GM21717 (cell line): ENCODE measurements at regions not wholly inside any gene's neighbourhood (a gene's known extent, or its start where the extent isn't known, plus 50 kb on each side); places are given as distances from the start of the nearest gene placed in this dataset.
"Not testable (repeated sequence)": the region's sequence is repeated elsewhere in the genome, so short reads cannot be mapped to it uniquely, and the experiment has no call there.

Source experiments
- ATAC-seq: cut with Tn5 transposase; IDR thresholded peaks from one replicate; pipeline ENCODE4 v1.9.1; 2021; ENCODE audit warnings: mild to moderate bottlenecking, moderate library complexity; ENCODE audit not compliant: unreplicated experiment

DNA sequence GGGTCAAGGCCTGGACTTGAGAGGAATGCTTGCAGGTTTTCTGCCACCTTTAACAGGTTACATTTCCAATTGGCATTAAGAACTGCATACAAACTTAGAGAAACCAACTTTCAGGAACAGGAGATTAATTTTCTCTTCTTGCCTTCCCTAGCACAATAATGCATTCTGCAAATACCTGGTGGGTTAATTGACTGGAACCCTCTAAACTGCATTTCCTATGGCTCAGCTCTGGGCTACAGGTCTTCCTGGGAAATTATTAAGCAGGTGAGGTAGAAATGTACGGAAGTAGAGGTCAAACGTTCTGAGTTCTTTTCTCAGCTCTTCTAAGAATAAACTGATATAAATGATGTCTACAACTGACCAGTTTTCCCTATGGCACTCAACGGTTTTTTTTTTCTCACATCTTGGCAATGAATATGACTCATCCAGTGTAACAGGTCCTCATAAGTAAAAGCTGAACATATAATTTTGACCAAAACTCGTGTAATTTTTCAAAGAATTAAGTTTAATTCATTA is 144.9 kb upstream of the PELI2 start:
- no peak for ATAC-seq

DNA sequence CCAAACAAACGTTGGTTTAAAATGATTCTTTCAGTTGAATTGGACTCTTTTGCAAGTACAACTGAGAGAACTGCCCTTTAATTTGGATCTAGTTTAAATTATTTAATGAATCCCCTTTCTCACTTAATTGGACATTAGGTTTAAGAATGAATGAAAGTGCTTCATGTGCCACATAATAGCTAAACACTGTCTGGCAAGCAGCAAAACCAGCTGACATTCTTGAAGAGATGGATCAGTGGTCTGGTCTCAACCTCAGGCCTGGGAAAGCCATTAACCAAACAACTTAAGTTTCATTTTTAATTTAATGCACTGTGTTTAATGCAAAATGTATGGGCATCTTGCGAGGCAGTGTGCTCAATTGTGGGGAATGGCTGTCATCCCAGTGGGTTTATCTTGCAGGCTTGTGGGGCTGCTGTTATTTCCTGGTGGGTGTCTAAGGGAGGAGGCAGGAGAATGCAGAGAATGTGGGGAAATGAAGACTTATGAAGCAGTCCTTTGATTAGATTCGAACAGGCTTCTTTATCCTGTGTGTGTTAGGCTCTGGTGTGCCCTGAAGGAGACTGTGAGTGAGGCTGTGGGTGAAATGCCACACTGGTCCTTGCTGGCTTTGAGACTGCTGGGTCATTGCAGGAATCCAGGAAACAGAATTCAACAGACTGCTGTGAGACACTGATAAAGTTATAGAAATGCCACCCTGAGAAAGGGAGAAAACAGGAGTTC is 144.1 kb upstream of the PELI2 start:
- ATAC-seq = no peak

DNA sequence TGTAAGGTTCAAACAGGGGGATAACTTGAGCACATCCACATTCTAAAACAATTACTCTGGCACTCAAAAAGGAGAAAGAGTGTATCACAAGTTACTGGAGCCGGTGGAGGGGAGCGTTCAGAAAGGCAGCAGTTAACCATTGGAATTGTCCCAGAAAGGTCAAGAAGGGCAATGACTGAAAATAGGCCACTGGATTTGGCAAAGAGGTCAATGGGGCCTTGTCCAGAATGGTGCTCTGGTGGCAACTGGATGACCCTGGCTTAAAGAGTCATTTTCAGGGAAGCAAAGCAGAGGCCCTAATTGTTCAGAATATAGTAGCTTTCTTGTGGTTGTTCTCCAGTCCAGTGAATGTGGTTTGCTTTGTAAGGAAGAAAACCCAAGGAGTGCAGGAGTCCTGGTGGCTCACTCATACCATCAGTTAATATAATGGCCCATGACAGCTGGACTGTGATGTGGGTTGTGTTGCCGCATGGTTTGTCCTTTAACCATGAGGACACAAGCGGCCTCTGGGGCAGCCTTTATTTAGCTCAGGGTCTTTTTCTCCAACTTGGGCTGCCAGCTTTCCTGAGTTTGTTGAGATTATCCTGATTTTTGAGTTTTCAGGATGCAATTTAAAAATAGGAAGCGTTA is 142.8 kb upstream of the PELI2 start:
- ATAC-seq = no peak

DNA sequence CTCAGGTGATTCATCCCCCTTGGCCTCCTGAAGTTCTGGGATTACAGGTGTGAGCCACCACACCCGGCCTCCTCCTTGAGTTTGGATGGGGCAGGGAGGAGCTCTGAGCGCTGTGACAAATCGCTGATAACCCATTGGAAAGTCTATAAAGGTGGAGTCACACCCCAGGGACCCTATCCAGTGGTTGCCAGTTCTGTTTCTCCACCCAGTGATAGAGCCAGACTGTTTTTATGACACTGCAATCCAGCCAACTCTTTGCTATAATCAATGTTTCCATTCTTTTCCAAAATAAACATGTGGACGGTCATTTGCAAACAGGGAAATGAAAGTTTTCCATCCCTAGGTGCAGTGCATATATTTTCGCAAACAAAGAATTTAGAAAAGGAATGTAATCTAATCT is 142.0 kb upstream of the PELI2 start:
- no peak for ATAC-seq

DNA sequence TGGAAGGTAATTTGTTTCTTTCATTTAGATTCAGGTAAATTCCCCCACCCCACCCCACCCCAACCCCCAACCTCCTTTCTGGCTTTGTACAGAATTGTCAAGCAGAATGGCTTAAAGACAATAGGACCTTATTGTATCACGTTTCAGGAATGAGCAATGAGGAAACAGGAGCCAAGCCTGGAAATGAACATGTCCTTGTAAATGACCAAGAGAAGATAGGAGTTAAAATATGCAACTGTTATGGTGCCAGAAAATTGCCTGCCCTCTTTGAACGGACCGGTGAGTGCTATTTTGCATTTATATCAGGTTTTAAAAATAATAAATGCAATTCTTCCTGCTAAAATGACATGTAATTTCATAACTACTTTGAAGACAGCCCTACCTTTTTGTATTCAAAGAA is 141.6 kb upstream of the PELI2 start:
- no peak for ATAC-seq

DNA sequence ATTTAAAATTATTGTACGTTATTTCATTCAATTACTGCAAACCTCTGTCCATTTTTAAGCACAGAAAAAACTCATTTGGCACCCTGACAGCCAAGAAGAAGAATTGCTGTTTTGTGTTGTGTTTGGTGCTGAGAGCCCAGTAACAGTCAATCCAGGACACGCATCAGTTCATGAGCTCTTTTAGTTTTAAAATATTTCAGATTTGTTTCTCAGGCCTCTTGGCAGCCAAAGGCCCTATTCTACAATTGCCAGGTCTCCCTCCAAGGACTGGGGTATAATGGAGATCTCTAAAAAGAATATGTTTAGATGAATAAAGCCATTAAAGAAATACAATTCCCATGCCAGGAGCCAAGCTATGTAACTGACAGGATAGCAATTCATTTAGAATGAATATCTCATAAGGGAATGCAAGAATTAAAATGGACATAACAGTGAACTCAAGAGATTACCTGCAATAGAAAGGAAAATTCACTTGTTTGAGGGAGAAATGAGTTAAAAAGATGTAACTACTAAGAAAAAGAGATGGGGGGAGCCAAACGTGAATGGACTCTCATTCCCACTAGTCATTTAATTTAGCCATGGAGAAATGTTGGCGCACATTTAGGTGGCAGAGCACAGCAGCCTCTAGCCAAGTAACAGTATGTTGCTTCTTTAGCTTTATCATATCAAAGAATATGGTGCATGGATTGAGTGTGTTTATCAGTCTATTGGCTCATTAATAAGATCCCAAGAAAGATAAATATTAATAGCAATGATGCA is 140.6 kb upstream of the PELI2 start:
- no peak for ATAC-seq

DNA sequence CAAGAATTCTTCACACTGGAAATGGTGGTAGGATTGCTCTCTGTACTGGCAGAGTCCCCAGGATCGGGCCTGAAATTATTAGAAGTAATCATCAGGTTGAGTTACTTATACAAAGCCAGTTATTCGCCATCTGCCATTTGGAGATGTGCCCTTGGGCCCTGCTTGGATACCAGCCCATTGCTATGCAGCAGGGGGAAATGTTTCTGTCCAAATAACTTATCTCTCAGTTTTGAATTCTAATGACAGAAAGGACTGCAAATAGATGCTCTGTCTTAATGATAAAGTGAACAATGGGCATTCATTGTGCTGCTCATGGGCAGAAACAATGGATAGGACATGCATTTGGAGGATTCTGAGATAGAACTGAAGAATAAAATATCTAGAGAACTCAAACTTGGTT is 139.1 kb upstream of the PELI2 start:
- ATAC-seq = no peak

DNA sequence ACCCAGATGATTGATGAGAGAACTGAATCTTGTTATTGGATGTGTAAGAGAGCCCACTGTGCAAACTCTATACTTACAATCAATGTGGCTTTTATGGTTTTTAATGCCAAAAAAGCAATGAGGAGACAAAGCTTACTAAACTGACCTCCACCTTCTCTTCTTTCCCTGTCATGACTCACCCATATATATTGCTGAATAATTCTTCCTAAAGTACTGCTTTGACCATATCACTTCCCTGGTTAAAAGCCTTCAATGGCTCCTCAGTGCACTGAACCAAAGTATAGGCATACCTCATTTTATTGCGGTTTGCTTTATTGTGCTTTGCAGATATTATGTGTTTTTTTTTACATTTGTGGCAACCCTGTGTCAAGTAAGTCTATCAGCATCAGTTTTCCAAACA is 138.4 kb upstream of the PELI2 start:
- ATAC-seq = no peak

DNA sequence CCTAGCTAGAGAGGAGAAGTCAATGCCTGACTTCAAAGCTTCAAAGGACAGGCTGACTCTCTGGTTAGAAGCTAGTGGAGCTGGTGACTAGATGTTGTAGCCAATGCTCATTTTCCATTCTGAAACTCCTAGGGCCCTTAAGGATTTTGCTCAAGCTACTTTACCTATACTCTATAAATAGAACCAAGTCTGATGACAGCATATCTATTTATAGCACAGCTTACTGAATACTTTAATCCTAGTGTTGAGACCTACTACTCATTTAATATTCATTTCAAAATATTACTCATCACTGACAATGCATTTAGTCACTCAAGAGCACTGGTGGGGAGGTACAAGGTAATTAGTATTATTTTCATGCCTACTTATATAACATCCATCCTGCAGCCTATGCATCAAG is 137.2 kb upstream of the PELI2 start:
- no peak for ATAC-seq

DNA sequence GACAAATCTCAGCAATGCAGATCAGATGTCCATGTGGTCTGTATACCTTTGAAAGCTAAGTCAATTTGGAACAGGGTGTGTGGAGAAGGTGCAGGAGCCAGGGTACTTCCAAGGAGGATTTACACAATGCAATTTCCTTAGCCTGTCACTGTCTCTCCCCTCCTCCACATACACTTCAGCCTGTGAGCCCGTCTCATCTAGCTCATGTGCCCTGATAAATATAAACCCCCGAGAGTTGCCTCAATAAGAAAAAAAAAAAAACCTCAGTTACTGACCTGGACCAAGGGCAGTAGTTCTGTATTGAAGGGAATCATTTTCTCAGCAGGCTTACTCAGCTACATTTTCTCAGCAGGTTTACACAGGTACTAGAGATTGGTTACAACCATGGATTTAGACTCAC is 132.1 kb upstream of the PELI2 start:
- ATAC-seq = no peak

DNA sequence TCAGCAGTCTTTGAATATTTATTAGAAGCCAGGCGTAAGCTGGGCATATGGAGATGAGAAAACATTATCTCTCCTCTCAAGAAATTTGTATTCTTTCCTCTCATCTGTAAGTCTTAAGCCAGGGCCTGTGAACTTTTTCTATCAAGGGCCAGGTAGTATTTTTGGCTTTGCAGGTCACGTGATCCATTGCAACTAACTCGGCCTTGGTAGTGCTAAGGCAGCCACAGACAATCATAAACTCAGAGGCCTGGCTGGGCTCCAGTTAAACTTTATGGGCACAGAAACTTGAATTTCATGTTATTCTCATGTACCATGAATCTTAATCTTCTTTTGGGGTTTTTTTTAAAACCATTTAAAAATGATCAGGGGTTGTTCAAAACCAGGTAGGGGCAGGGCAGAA is 117.4 kb upstream of the PELI2 start:
- ATAC-seq = no peak

DNA sequence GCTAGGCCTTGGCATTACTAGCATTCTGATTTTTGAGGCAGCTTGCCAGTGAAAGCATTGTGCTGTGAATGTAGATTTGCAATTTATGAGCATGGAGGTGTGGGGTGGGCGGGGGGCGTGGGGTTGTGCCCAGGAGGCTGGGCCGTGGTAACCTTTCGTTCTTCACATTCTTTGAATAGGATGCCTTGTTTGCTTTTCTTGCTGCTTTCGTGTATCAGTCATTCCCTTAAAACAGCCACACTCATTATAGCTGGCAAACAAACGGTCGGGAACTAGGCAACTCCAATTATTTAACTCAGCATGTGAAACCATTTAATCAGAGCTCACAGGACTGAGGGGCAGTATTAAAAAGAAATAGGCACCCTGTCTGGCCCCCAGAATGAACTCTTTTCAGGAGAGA is 115.9 kb upstream of the PELI2 start:
- no peak for ATAC-seq

DNA sequence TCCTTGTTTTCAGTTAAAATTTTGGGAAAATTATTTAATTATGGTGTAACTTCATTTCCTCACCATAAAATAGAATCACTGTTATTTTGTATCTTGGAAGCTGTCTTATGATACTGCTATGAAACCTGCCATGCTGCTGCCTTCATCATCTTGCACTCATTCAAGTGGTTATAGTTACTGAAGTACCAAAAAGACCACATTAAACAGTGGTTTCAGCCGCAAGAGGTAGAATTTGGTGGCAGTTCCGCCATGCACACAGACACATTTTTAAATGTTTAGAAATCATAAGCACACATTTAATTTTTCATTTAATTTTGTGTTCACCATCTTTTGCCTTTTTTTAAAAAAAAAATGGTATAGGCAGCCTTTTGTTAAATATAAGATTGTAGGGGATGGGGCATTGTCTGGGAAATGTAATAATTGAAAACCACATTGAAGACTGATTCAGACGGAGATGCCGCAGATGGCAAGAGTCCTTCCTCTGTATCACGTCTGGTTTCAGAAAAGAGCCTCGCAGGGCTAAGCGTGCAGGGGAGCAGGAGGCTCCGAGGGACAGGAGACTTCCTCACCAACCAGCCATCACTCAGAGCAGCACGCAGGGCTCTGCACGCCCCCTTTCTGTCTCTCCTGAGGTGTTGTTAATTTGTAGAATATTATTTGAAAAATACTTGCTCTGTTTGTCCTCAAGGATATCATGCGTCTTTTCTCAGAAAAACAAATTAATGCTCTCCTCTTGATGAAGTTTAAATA is 115.2 kb upstream of the PELI2 start:
- ATAC-seq = no peak

DNA sequence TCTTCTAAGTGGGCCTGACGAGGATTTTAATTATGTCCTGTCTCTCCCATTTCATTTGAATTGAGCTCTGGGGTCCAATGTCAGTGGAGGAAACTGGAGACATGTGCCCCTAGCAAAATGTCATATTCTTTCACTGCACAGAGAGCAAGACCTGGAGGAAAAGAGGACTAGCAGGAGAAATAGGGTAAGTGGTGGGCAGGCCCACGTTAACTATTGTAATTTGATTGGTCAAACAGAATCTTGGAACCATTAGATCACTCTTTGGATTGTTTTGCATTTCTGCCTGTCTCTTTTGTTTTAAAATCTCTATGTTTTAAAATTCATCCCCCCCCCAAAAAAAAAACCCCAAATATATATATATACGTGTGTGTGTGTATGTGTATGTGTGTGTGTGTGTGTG is 113.9 kb upstream of the PELI2 start:
- no peak for ATAC-seq

DNA sequence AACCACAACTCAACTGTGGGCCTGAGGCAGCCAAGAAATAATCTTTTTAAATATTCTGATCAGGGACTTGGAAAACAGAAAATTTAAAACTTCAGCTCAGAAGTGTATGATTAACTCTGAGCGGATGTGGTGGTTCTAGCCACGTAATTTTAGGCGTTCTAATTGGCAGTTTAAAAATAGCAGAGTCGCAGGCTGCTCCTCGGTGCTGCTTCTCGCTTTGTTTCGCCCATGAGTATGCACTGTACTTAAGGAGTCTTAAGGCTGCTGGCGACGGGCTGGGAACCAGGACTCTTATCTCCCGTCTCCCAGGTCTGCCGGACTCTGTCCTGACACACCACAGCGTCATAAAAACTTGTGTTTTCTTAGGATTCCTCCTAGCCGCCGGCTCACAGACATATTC is 113.4 kb upstream of the PELI2 start:
- ATAC-seq = no peak

DNA sequence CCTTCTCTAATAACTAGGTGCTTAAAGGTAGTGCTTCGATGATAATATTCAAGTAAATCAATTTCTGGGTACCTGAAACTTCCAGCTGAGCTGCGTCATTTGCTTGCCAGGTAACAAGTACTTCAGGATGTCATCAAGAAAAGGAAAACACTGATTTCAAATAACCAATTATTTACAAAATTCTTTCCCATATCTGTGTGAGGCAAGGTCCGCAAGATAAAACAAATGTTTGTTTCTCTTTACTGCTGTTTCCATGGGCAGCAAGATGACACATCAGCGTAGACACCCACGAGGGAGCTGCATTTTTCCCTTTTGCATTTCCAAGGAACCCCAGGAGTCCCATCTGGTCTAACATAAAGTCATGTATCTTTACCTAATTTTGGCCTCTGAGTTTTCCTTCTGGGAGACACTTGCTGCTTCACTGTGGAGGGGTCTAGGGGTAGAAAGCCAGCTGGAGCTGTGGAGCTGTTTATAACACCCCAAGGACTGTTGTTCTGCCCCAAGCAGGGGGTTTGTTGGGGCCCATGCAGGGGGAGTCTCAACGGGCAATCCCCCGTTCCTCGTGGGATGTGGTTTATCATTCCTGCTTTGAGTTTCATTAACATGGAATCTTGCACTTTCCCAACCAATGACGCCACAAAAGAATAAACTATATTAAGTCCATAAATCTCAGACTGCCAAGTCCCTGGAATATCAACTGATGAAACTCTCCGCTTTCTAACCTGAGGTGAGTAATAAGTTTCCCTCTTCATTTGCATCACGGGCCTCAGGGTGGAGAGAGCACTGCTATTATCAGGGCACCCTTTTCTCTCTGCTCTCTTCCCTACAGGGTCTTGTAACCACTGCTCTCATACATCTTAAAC is 112.8 kb upstream of the PELI2 start:
- no peak for ATAC-seq

DNA sequence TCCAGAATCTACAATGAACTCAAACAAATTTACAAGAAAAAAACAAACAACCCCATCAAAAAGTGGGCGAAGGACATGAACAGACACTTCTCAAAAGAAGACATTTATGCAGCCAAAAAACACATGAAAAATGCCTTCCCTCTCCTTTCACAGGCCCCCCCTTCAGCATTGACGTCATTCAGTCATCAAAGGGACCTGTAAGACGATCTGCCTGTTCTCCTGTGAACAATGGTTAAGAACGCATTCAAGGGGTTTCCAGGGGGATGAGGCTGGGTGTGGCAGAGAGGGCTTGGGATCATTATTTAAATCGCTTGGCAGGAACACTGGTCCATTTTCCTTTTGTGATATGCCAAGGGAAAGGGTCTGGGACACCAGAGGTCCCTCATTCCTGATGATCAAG is 110.7 kb upstream of the PELI2 start:
- not testable (repeated sequence) for ATAC-seq

DNA sequence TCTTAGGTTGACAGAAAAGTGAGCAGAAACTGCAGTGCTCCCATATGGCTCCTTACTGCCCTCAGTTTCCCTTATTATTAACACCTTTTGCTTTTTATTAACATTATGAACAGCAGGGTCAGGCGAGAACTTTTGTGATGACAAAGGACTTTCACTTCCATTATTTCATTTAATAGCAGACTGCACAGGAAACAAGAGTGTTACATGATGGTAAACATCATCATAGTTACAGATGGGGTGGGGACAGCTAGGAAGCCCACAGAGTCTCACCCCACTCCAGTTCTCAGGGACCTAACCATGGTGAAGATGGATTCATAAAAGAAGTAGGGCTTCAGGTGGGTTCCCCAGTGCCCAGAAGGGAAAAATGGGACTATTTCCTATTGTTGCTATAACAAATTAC is 110.1 kb upstream of the PELI2 start:
- ATAC-seq = no peak

DNA sequence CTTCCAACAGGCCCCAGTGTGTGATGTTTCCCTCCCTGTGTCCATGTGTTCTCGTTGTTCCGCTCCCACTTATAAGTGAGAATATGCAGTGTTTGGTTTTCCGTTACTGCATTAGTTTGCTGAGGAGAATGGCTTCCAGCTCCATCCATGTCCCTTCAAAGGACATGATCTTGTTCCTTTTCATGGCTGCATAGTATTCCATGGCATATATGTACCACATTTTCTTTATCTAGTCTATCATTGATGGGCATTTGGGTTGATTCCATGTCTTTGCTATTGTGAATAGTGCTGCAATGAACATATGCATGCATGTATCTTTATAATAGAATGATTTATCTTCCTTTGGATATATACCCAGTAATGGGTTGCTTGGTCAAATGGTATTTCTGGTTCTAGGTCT is 109.5 kb upstream of the PELI2 start:
- not testable (repeated sequence) for ATAC-seq

DNA sequence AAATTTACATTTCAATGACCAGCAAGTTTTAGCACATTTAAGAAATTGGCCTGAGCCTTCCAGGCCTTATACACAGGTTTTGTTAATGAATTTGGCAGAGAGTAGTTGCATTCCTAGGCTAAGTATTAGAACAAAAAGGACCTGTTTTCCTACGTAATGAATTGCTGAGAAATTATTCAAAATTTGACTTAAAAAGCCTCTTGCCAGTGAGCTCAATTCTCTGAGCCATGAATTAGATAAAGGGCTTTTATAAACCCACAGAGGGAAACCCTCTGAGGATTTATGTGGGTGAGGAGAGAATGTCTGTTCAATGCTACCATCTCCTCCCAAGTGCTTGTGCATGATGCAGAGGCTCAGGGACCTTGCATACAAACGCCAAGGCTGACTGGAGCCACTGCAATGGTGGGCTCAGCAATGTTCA is 94.5 kb upstream of the PELI2 start:
- ATAC-seq = no peak
